Prostate gland (tissue), 2 donors: ENCODE measurements at regions not wholly inside any gene's neighbourhood (a gene's known extent, or its start where the extent isn't known, plus 50 kb on each side); places are given as distances from the start of the nearest gene placed in this dataset.
"Not testable (repeated sequence)": the region's sequence is repeated elsewhere in the genome, so short reads cannot be mapped to it uniquely, and the experiment has no call there.

Experiments used
- DNase-seq: peaks from one replicate; pipeline ENCODE4 v3.0.0-alpha.2; 2019; ENCODE audit warnings: low spot score
- H3K27ac ChIP-seq, 2 donors: fragments of 200-600 bp; sonication (generic); 2 replicates each; pipeline ENCODE4 v1.5.1; 2017 to 2019
- H3K27me3 ChIP-seq: fragments of 200-600 bp; sonication (generic); replicated peaks from 2 replicates; pipeline ENCODE4 v1.5.1; 2019; ENCODE audit not compliant: insufficient read depth
- H3K36me3 ChIP-seq, 2 donors: fragments of 200-600 bp; sonication (generic); 1 replicate in 1 of 2; 2 replicates in 1 of 2; pipeline versions ENCODE4 v1.5.1 to v1.8.1; 2017 to 2019
- H3K4me1 ChIP-seq: fragments of 200-600 bp; sonication (generic); replicated peaks from 2 replicates; pipeline ENCODE4 v1.5.1; 2019
- H3K4me3 ChIP-seq, 2 donors: fragments of 200-600 bp; sonication (generic); 2 replicates each; pipeline ENCODE4 v1.5.1; 2017 to 2019
- H3K9me3 ChIP-seq: fragments of 200-600 bp; sonication (generic); 2 replicates; pipeline ENCODE4 v1.5.1; 2017
- CTCF ChIP-seq, 4 experiments: fragments of 200-600 bp in 2 of 4; fragments of 450-650 bp in 2 of 4; sonication (generic) in 2 of 4; IDR thresholded peaks; 1 replicate in 3 of 4; 2 replicates in 1 of 4; pipeline ENCODE4 v1.5.1; 2016 to 2019; ENCODE audit warnings: antibody characterized with exemption in 4 of 4, mild to moderate bottlenecking in 2 of 4, moderate library complexity in 2 of 4
- POLR2A ChIP-seq: fragments of 450-650 bp; IDR thresholded peaks from one replicate; pipeline ENCODE4 v1.6.1; 2016; ENCODE audit warnings: antibody characterized with exemption, mild to moderate bottlenecking
- POLR2AphosphoS5 ChIP-seq: sonication (generic); formaldehyde crosslinking; IDR thresholded peaks from one replicate; pipeline ENCODE4 v1.6.1; 2017; ENCODE audit warnings: antibody characterized with exemption
- WGBS: methylation state at CpG from one replicate; pipeline ENCODE4 v1.1.5; 2018; 5-methylcytosine and 5-hydroxymethylcytosine counted together
- intact Hi-C: fragments of 100-400 bp; cut with DNase I; formaldehyde crosslinking; loops from one replicate; pipeline ENCODE4 v1.14.2; 2022

- H3K27me3 ChIP-seq, H3K27ac ChIP-seq, DNase-seq, H3K9me3 ChIP-seq, H3K4me1 ChIP-seq, intact Hi-C loops, H3K4me3 ChIP-seq, H3K36me3 ChIP-seq: not testable (repeated sequence)
- 68% methylated on average over 6 of the region's 6 CpGs for WGBS
These were observed 73.8 kb upstream of the FANCC start for GRCh38 chr9:95391271-95391670.

DNA sequence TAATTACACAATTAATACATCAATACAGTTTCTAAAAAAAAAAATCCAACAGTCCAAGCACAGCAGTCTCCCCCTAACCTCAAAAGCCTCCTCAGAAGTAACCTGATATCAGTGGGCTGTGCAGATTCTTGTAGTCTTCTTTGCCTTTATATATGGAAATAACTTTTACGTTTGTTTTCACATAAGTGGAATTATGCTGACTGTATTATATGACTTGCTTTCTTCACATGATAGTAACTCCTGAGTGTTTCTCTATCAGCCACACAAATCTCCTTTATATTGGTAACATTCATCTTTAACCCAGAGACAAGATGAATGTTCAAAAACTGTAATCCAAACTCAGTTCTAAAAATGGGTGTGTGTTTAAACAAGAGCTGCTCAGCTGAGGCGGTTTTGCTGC is 71.9 kb upstream of the FANCC start:
- no peaks in the 10 kb centered on the region for H3K4me1 ChIP-seq
- H3K4me3 ChIP-seq: no peak overlapping the region
- no peak for DNase-seq
- no peaks in the 10 kb centered on the region for H3K27me3 ChIP-seq
- intact Hi-C loops: no loop called here
- WGBS: 65% methylated on average over 2 of the region's 2 CpGs
- TF ChIP-seq POLR2A (no peak), POLR2AphosphoS5 (no peak), CTCF (IDR thresholded peaks at IDR 0.05) (no peak)
- H3K9me3 ChIP-seq: no peaks in the 10 kb centered on the region
- no peaks in the 10 kb centered on the region for H3K36me3 ChIP-seq
- H3K27ac ChIP-seq: no peak overlapping the region

- H3K4me3 ChIP-seq: no peak overlapping the region
- no peak overlapping the region for H3K27ac ChIP-seq
- no peaks in the 10 kb centered on the region for H3K9me3 ChIP-seq
- TF ChIP-seq CTCF (IDR thresholded peaks at IDR 0.05): no peak
- no peak for TF ChIP-seq POLR2A
- no peak for TF ChIP-seq POLR2AphosphoS5
- 80% methylated on average over 4 of the region's 4 CpGs for WGBS
- H3K4me1 ChIP-seq: no peaks in the 10 kb centered on the region
- intact Hi-C loops: no loop called here
- DNase-seq: no peak
- no peaks in the 10 kb centered on the region for H3K36me3 ChIP-seq
- no peaks in the 10 kb centered on the region for H3K27me3 ChIP-seq
These were observed 69.3 kb upstream of the FANCC start for GRCh38 chr9:95386843-95387242.

- Histone ChIP-seq H3K36me3 (no peaks in the 10 kb centered on the region), H3K4me1 (no peaks in the 10 kb centered on the region), H3K9me3 (no peaks in the 10 kb centered on the region), H3K27me3 (no peaks in the 10 kb centered on the region), H3K27ac (no peak overlapping the region), H3K4me3 (no peak overlapping the region)
- TF ChIP-seq CTCF (IDR thresholded peaks at IDR 0.05): no peak
- TF ChIP-seq POLR2A: no peak
- TF ChIP-seq POLR2AphosphoS5: no peak
- WGBS: 78% methylated on average over 4 of the region's 4 CpGs
- DNase-seq: no peak
- intact Hi-C loops: no loop called here
These were observed 68.0 kb upstream of the FANCC start for GRCh38 chr9:95385521-95385920.

DNA sequence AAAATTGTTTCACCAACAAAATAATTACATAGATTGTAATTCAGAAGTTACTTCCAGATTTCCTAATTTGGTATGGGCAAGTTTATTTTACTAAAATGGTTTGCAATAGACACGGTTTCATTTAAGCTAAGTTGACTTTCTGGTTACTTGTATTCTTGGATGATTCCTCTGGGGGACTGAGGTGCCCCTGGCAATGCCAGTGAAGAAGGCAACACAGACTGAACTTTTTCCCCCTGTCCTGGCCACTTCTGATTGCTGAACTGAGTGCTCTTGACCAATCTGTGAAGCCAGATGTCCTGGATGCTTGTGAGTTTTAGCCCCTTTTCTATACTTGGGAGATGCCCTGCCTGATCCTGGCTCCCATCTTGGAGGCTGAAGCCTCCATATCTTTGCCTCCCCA is 66.3 kb upstream of the FANCC start:
- H3K4me3 ChIP-seq: no peak overlapping the region
- H3K27me3 ChIP-seq: no peaks in the 10 kb centered on the region
- 26% methylated on average over 1 of the region's 1 CpG for WGBS
- no peaks in the 10 kb centered on the region for H3K9me3 ChIP-seq
- DNase-seq: no peak
- TF ChIP-seq POLR2AphosphoS5: no peak
- TF ChIP-seq POLR2A: no peak
- TF ChIP-seq CTCF (IDR thresholded peaks at IDR 0.05): no peak
- H3K27ac ChIP-seq: no peak overlapping the region
- intact Hi-C loops: no loop called here
- H3K36me3 ChIP-seq: no peaks in the 10 kb centered on the region
- H3K4me1 ChIP-seq: no peaks in the 10 kb centered on the region
